NCI-H1436 (cell line): ENCODE measurements at regions not wholly inside any gene's neighbourhood (a gene's known extent, or its start where the extent isn't known, plus 50 kb on each side); places are given as distances from the start of the nearest gene placed in this dataset.

Source experiments
- DNase-seq: peaks from one replicate; lab custom pipeline; 2025; lab: John Stamatoyannopoulos, UW

GRCh38 chr1:104699433-104699832 lies 949.7 kb downstream of the AMY1C start:
- no peak for DNase-seq

- no peak for DNase-seq
These were observed 953.0 kb downstream of the AMY1C start for GRCh38 chr1:104702731-104703130.

- DNase-seq: no peak
These were observed 957.0 kb downstream of the AMY1C start for GRCh38 chr1:104706631-104707147.

- DNase-seq: no peak
These were observed 969.1 kb downstream of the AMY1C start for GRCh38 chr1:104718752-104719151.

- no peak for DNase-seq
These were observed 971.0 kb downstream of the AMY1C start for GRCh38 chr1:104720741-104721140.

- DNase-seq: no peak
These were observed 977.2 kb downstream of the AMY1C start for GRCh38 chr1:104726917-104727316.

- no peak for DNase-seq
These were observed 984.2 kb downstream of the AMY1C start for GRCh38 chr1:104733866-104734265.

- DNase-seq: no peak
These were observed 996.2 kb downstream of the AMY1C start for GRCh38 chr1:104745875-104746274.

GRCh38 chr1:104746994-104747393 lies 997.3 kb downstream of the AMY1C start:
- no peak for DNase-seq

GRCh38 chr1:104760017-104760416 lies 1010.3 kb downstream of the AMY1C start:
- DNase-seq: no peak

- DNase-seq: no peak
These were observed 1012.4 kb downstream of the AMY1C start for GRCh38 chr1:104761961-104762570.

- no peak for DNase-seq
These were observed 1015.4 kb downstream of the AMY1C start for GRCh38 chr1:104765085-104765484.

- DNase-seq: no peak
These were observed 1018.8 kb downstream of the AMY1C start for GRCh38 chr1:104768466-104768865.

- peak; percentile 49 for DNase-seq
These were observed 1030.9 kb downstream of the AMY1C start for GRCh38 chr1:104780470-104781078.

- no peak for DNase-seq
These were observed 1036.0 kb downstream of the AMY1C start for GRCh38 chr1:104785575-104786187.

- DNase-seq: no peak
These were observed 1038.3 kb downstream of the AMY1C start for GRCh38 chr1:104787866-104788510.

- no peak for DNase-seq
These were observed 1041.3 kb downstream of the AMY1C start for GRCh38 chr1:104791030-104791429.

- no peak for DNase-seq
These were observed 1044.3 kb downstream of the AMY1C start for GRCh38 chr1:104794035-104794434.

GRCh38 chr1:104795931-104796330 lies 1046.2 kb downstream of the AMY1C start:
- DNase-seq: no peak

GRCh38 chr1:104797982-104798381 lies 1048.3 kb downstream of the AMY1C start:
- no peak for DNase-seq

- DNase-seq: no peak
These were observed 1051.6 kb downstream of the AMY1C start for GRCh38 chr1:104801344-104801743.

- no peak for DNase-seq
These were observed 1054.4 kb downstream of the AMY1C start for GRCh38 chr1:104804147-104804546.

GRCh38 chr1:104807590-104807989 lies 1057.9 kb downstream of the AMY1C start:
- DNase-seq: no peak
